ENCODE measurements at regions not wholly inside any gene's neighbourhood (a gene's known extent, or its start where the extent isn't known, plus 50 kb on each side); places are given as distances from the start of the nearest gene placed in this dataset.

DNA sequence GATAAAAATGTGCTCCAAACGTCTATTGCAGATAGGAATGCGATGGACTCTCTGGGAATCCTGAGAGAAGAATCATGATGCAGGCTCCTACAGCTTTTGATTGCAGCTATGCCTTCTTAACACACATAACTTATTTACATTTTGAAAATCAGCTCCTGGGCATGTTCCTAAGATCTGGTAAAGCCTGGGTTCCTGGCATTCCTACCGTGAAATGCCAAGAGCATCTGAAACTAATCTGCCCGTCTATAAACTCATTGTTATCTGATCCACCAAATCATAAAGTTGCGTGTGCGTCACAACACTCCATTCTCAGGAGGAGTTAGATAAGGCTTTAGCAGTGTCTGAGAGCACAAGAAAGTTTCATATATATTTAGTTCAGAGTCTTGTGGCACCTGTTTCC is 79.0 kb upstream of the VGLL3 start:
- Mint-ChIP-seq H3K27me3 (no peaks in the 10 kb centered on the region), H3K4me3 (no peak overlapping the region), H3K27ac (no peak overlapping the region), H3K36me3 (ENCODE audit: low read depth) (no peaks in the 10 kb centered on the region), H3K9me3 (ENCODE audit: low read depth) (no peaks in the 10 kb centered on the region), H3K4me1 (no peaks in the 10 kb centered on the region)
- DNase-seq (no peak), ATAC-seq (no peak)
- ChIA-PET CTCF (interaction anchor here (0.6 to 1.0 kb wide), 3 partner anchors 9 to 505 kb away, joined by 3 to 4 read pairs (median 3); no protein-coding TSS in a partner anchor), POLR2A (no interaction called here)
- intact Hi-C loops (cut with DNase I, micrococcal nuclease): no loop called here

- intact Hi-C loops (cut with DNase I, micrococcal nuclease): no loop called here
- no peaks in the 10 kb centered on the region for H3K9me3 Mint-ChIP-seq (ENCODE audit: low read depth)
- H3K4me3 Mint-ChIP-seq: no peak overlapping the region
- H3K27me3 Mint-ChIP-seq: no peaks in the 10 kb centered on the region
- no peak for ATAC-seq
- POLR2A ChIA-PET: no interaction called here
- H3K27ac Mint-ChIP-seq: no peak overlapping the region
- no peaks in the 10 kb centered on the region for H3K4me1 Mint-ChIP-seq
- CTCF ChIA-PET: interaction anchor here (1.0 kb wide), 1 partner anchor 10 kb away, joined by 3 read pairs; no protein-coding TSS in a partner anchor
- no peak for DNase-seq
- H3K36me3 Mint-ChIP-seq (ENCODE audit: low read depth): no peaks in the 10 kb centered on the region
These were observed 78.1 kb upstream of the VGLL3 start for GRCh38 chr3:87069021-87069420.

GRCh38 chr3:87062685-87063084 is 71.7 kb upstream of the VGLL3 start:
- no peaks in the 10 kb centered on the region for H3K4me1 Mint-ChIP-seq
- H3K36me3 Mint-ChIP-seq (ENCODE audit: low read depth): no peaks in the 10 kb centered on the region

DNA sequence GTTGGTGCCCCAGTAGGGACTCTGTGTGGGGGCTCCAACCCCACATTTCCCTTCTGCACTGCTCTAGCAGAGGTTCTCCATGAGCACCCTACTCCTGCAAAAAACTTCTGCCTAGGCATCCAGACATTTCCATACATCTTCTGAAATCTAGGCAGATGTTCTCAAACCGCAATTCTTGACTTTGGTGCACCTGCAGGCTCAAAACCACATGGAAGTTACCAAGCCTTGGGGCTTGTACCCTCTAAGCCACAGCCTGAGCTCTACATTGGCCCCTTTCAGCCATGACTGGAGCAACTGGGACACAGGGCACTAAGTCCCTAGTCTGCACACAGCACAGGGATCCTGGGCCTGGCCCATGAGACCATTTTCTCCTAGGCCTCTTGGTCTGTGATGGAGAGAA is 66.5 kb upstream of the VGLL3 start:
- intact Hi-C loops (cut with DNase I, micrococcal nuclease): no loop called here
- POLR2A ChIA-PET: no interaction called here
- H3K27ac Mint-ChIP-seq: no peak overlapping the region
- no peaks in the 10 kb centered on the region for H3K36me3 Mint-ChIP-seq (ENCODE audit: low read depth)
- CTCF ChIA-PET: no interaction called here
- DNase-seq (no peak), ATAC-seq (no peak)
- no peak overlapping the region for H3K4me3 Mint-ChIP-seq
- peaks cover 3% of the 10 kb centered on the region for H3K9me3 Mint-ChIP-seq (ENCODE audit: low read depth)
- peaks cover 2% of the 10 kb centered on the region for H3K27me3 Mint-ChIP-seq
- no peaks in the 10 kb centered on the region for H3K4me1 Mint-ChIP-seq

More at GRCh38 chr3:87062685-87063084, 71.7 kb upstream of the VGLL3 start:
- POLR2A ChIA-PET: interaction anchor here (0.6 kb wide), 1 partner anchor 15 kb away, joined by 3 read pairs; no protein-coding TSS in a partner anchor
- H3K4me3 Mint-ChIP-seq: no peak overlapping the region
- intact Hi-C loops (cut with DNase I, micrococcal nuclease): no loop called here
- ATAC-seq (no peak), DNase-seq (no peak)
- H3K27ac Mint-ChIP-seq: no peak overlapping the region
- CTCF ChIA-PET: interaction anchor here (1.0 kb wide), 1 partner anchor 18 kb away, joined by 4 read pairs; no protein-coding TSS in a partner anchor
- peaks cover 3% of the 10 kb centered on the region for H3K9me3 Mint-ChIP-seq (ENCODE audit: low read depth)
- peaks cover 2% of the 10 kb centered on the region for H3K27me3 Mint-ChIP-seq

- Mint-ChIP-seq H3K9me3 (ENCODE audit: low read depth) (peaks cover 3% of the 10 kb centered on the region), H3K36me3 (ENCODE audit: low read depth) (no peaks in the 10 kb centered on the region), H3K4me3 (no peak overlapping the region), H3K27me3 (peaks cover 2% of the 10 kb centered on the region), H3K4me1 (no peaks in the 10 kb centered on the region), H3K27ac (no peak overlapping the region)
- intact Hi-C loops (cut with DNase I, micrococcal nuclease): no loop called here
- CTCF ChIA-PET: interaction anchor here (0.8 kb wide), 1 partner anchor 10 kb away, joined by 3 read pairs; no protein-coding TSS in a partner anchor
- ATAC-seq (no peak), DNase-seq (no peak)
- POLR2A ChIA-PET: no interaction called here
These were observed 62.6 kb upstream of the VGLL3 start for GRCh38 chr3:87053553-87053952.

DNA sequence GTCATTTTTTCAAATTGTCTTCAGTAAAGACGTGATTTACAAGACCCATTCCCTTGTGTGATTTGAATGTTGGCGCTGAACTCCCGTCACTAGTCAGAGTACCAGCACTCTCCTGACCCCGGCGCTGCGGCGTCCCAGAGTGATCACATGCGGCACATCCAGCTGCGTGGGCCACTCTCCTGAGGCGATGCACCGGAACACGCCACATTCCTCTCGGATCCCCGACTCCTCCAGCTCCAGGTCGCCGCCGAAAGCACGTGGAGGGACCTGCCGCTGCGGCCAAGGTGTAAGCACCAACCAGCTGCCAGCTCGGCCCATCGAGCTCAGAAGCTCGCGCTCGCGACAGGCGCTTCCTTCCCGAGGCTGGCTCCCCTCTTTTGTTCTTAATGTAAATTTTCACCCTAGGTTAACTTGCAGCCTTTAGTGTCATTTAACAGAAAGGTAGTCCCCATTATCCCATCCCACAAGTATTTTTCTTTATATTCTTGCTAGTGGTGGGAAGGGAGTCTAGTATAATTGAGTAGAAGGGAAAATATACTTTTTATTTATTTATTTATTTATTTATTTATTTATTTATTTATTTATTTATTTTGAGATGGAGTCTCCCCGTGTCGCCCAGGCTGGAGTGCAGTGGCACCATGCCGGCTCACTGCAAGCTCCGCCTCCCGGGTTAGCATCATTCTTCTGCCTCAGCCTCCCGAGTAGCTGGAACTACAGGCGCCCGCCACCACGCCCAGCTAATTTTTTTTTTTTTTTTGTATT is 61.7 kb upstream of the VGLL3 start:
- Mint-ChIP-seq H3K27me3 (no peaks in the 10 kb centered on the region), H3K27ac (no peak overlapping the region), H3K4me1 (no peaks in the 10 kb centered on the region), H3K36me3 (ENCODE audit: low read depth) (no peaks in the 10 kb centered on the region), H3K9me3 (ENCODE audit: low read depth) (no peaks in the 10 kb centered on the region), H3K4me3 (no peak overlapping the region)
- ATAC-seq: no peak
- intact Hi-C loops (cut with DNase I, micrococcal nuclease): no loop called here
- CTCF ChIA-PET: interaction anchor here (0.8 kb wide), 1 partner anchor 11 kb away, joined by 3 read pairs; no protein-coding TSS in a partner anchor
- POLR2A ChIA-PET: no interaction called here
- DNase-seq: no peak

- Mint-ChIP-seq H3K4me1 (no peaks in the 10 kb centered on the region), H3K9me3 (ENCODE audit: low read depth) (no peaks in the 10 kb centered on the region), H3K27me3 (no peaks in the 10 kb centered on the region), H3K27ac (no peak overlapping the region), H3K4me3 (no peak overlapping the region), H3K36me3 (ENCODE audit: low read depth) (no peaks in the 10 kb centered on the region)
- DNase-seq: no peak
- no peak for ATAC-seq
- POLR2A ChIA-PET: no interaction called here
- CTCF ChIA-PET: no interaction called here
- intact Hi-C loops (cut with DNase I, micrococcal nuclease): no loop called here
These were observed 56.9 kb upstream of the VGLL3 start for GRCh38 chr3:87047852-87048251.

- Mint-ChIP-seq H3K27me3 (no peaks in the 10 kb centered on the region), H3K4me1 (no peaks in the 10 kb centered on the region), H3K27ac (no peak overlapping the region), H3K9me3 (ENCODE audit: low read depth) (no peaks in the 10 kb centered on the region), H3K36me3 (ENCODE audit: low read depth) (no peaks in the 10 kb centered on the region), H3K4me3 (no peak overlapping the region)
- DNase-seq (no peak), ATAC-seq (no peak)
- CTCF ChIA-PET: no interaction called here
- intact Hi-C loops (cut with DNase I, micrococcal nuclease): no loop called here
- POLR2A ChIA-PET: no interaction called here
These were observed 55.3 kb upstream of the VGLL3 start for GRCh38 chr3:87046241-87046640.

GRCh38 chr3:87045473-87045872 is 54.5 kb upstream of the VGLL3 start:
- no peaks in the 10 kb centered on the region for H3K9me3 Mint-ChIP-seq (ENCODE audit: low read depth)
- H3K27ac Mint-ChIP-seq: no peak overlapping the region
- H3K4me3 Mint-ChIP-seq: no peak overlapping the region
- CTCF ChIA-PET: interaction anchor here (0.7 kb wide), 1 partner anchor 881 kb away, joined by 3 read pairs; no protein-coding TSS in a partner anchor
- H3K27me3 Mint-ChIP-seq: no peaks in the 10 kb centered on the region
- intact Hi-C loops (cut with DNase I, micrococcal nuclease): no loop called here
- DNase-seq: no peak
- H3K36me3 Mint-ChIP-seq (ENCODE audit: low read depth): no peaks in the 10 kb centered on the region
- no peaks in the 10 kb centered on the region for H3K4me1 Mint-ChIP-seq
- ATAC-seq: no peak
- POLR2A ChIA-PET: no interaction called here

DNA sequence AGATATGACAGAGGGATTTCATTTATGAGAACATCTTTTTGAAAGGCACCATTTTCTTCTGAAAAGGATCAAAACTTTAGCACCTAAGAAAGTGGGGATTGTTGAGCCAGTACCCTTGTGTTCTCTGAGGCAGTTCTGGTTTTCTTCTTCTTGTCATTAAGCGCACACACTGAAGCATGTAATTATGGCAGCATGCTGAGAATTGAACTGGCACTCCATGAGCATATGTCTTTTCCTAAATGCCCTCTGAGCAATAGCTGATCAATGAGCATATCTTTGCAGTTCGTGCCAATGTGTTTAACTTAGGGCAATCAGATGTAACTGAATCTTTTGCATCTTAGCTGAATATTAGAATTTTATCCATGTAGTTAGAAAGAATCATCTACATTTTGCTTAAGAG is 53.9 kb upstream of the VGLL3 start:
- POLR2A ChIA-PET: no interaction called here
- H3K4me3 Mint-ChIP-seq: no peak overlapping the region
- H3K27ac Mint-ChIP-seq: no peak overlapping the region
- H3K9me3 Mint-ChIP-seq (ENCODE audit: low read depth): no peaks in the 10 kb centered on the region
- no peak for ATAC-seq
- no peak for DNase-seq
- H3K27me3 Mint-ChIP-seq: no peaks in the 10 kb centered on the region
- intact Hi-C loops (cut with DNase I, micrococcal nuclease): no loop called here
- CTCF ChIA-PET: interaction anchor here (0.7 kb wide), 1 partner anchor 882 kb away, joined by 3 read pairs; no protein-coding TSS in a partner anchor
- H3K4me1 Mint-ChIP-seq: no peaks in the 10 kb centered on the region
- no peaks in the 10 kb centered on the region for H3K36me3 Mint-ChIP-seq (ENCODE audit: low read depth)

DNA sequence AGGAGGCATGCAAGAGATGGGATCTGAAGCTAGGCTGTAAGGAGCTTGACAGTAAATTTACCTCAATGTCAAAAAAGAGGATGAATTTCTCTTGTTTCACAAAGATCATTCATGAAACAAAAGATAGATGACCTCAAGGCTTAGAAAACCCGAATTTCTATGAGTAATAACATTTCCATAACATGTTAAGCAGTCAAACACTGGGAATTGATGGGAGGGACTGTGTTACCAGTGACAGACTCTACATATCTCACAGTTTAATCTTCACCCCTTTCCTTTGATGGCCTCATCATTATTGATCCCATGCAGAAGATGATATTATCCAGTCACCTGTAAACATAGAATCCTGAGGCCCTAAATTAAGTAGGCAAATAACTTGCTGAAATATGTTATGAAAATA is 53.5 kb upstream of the VGLL3 start:
- no peaks in the 10 kb centered on the region for H3K36me3 Mint-ChIP-seq (ENCODE audit: low read depth)
- H3K9me3 Mint-ChIP-seq (ENCODE audit: low read depth): no peaks in the 10 kb centered on the region
- DNase-seq (no peak), ATAC-seq (no peak)
- no peak overlapping the region for H3K4me3 Mint-ChIP-seq
- no peaks in the 10 kb centered on the region for H3K4me1 Mint-ChIP-seq
- no peak overlapping the region for H3K27ac Mint-ChIP-seq
- no peaks in the 10 kb centered on the region for H3K27me3 Mint-ChIP-seq
- intact Hi-C loops (cut with DNase I, micrococcal nuclease): no loop called here
- CTCF ChIA-PET: no interaction called here
- POLR2A ChIA-PET: no interaction called here

DNA sequence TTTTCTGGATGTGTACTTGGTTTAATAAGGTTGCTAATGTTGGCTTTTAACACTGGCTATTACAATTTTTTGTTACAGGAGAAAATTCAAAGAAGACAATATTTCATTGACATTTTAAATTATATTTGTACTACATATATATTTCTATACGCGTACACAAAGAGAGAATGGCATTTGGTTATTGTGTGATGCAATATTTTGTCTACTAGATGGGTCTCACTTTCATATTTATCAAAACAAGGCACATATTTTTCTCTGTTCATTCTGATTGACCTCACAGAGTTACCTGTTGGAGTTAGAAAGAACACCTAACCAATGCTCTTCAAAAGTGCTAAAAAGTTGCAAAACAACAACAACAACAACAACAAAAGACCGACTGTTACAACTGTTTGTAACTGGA is 50.2 kb upstream of the VGLL3 start:
- POLR2A ChIA-PET: no interaction called here
- Mint-ChIP-seq H3K27me3 (no peaks in the 10 kb centered on the region), H3K4me3 (no peak overlapping the region)

More for the DNA sequence above, 50.2 kb upstream of the VGLL3 start:
- Mint-ChIP-seq H3K27ac (no peak overlapping the region), H3K36me3 (ENCODE audit: low read depth) (no peaks in the 10 kb centered on the region), H3K4me1 (no peaks in the 10 kb centered on the region), H3K9me3 (ENCODE audit: low read depth) (no peaks in the 10 kb centered on the region)
- DNase-seq (no peak), ATAC-seq (no peak)
- intact Hi-C loops (cut with DNase I, micrococcal nuclease): no loop called here
- CTCF ChIA-PET: no interaction called here

All from activated CD4-positive, alpha-beta T cell treated with anti-CD3 and anti-CD28 coated beads for 36 hours (primary cell).